HEK293 (cell line): ENCODE measurements at regions not wholly inside any gene's neighbourhood (a gene's known extent, or its start where the extent isn't known, plus 50 kb on each side); places are given as distances from the start of the nearest gene placed in this dataset.

ENCODE experiments used
- CTCF ChIA-PET: fragments of 350-600 bp; formaldehyde crosslinking; extraction: SDS; loops from one replicate; lab custom pipeline; 2021; ENCODE audit warnings: antibody characterized with exemption; lab: Yijun Ruan, JAX
- POLR2A ChIA-PET: fragments of 300-600 bp; formaldehyde crosslinking; extraction: SDS; loops from one replicate; lab custom pipeline; 2020; ENCODE audit warnings: antibody characterized with exemption, inconsistent platforms; lab: Yijun Ruan, JAX
- H3K27ac ChIP-seq: fragments of 200-500 bp; sonication (Bioruptor generic); 2 replicates; pipeline ENCODE4 v1.5.1; 2014; ENCODE audit warnings: low read depth, low read length, control low read depth, inconsistent platforms; ENCODE audit errors: extremely low read depth
- H3K36me3 ChIP-seq, 2 experiments: fragments of 200-500 bp in 1 of 2; sonication (Bioruptor generic) in 1 of 2; 1 replicate in 1 of 2; 2 replicates in 1 of 2; pipeline ENCODE4 v1.5.1; 2014 to 2017; ENCODE audit warnings: inconsistent platforms in 2 of 2, low read length in 2 of 2; ENCODE audit not compliant: control insufficient read depth in 2 of 2, insufficient read depth in 1 of 2
- H3K4me1 ChIP-seq: fragments of 200-500 bp; sonication (Bioruptor generic); 2 replicates; pipeline ENCODE4 v1.5.1; 2014; ENCODE audit warnings: mild to moderate bottlenecking, low read length, inconsistent platforms; ENCODE audit not compliant: control insufficient read depth, insufficient read depth
- H3K4me3 ChIP-seq: 2 replicates; pipeline ENCODE4 v1.5.1; 2011; ENCODE audit warnings: low read depth, mild to moderate bottlenecking, control low read depth, low read length, moderate library complexity
- H3K9me3 ChIP-seq: fragments of 200-500 bp; sonication (Bioruptor generic); 2 replicates; pipeline ENCODE4 v1.5.1; 2014; ENCODE audit warnings: low read depth, low read length, inconsistent platforms; ENCODE audit not compliant: control insufficient read depth, insufficient read depth
- GFI1B ChIP-seq: fragments of 450-650 bp; formaldehyde crosslinking; IDR thresholded peaks from 2 replicates; pipeline ENCODE4 v1.5.1; 2016; ENCODE audit warnings: missing biosample characterization, missing genetic modification characterization
- MEIS1 ChIP-seq: sonication (generic); formaldehyde crosslinking; IDR thresholded peaks from 2 replicates; pipeline ENCODE4 v1.8.1; 2022; ENCODE audit warnings: missing genetic modification reagents, mild to moderate bottlenecking, borderline replicate concordance
- PRDM10 ChIP-seq: fragments of 450-650 bp; formaldehyde crosslinking; IDR thresholded peaks from 2 replicates; pipeline ENCODE4 v1.5.1; 2016; ENCODE audit warnings: missing biosample characterization, missing genetic modification characterization
- REST ChIP-seq: fragments of 450-650 bp; formaldehyde crosslinking; IDR thresholded peaks from 2 replicates; pipeline ENCODE4 v1.5.1; 2016; ENCODE audit warnings: missing biosample characterization, missing genetic modification characterization
- YY1 ChIP-seq: fragments of 450-650 bp; formaldehyde crosslinking; IDR thresholded peaks from 2 replicates; pipeline ENCODE4 v1.5.1; 2018; ENCODE audit warnings: missing biosample characterization, missing genetic modification characterization
- ZBTB1 ChIP-seq: fragments of 450-650 bp; formaldehyde crosslinking; IDR thresholded peaks from 2 replicates; pipeline ENCODE4 v1.5.1; 2016; ENCODE audit warnings: missing biosample characterization, missing genetic modification characterization
- ZBTB11 ChIP-seq: fragments of 450-650 bp; formaldehyde crosslinking; conservative IDR thresholded peaks from 2 replicates; pipeline ENCODE4 v1.5.1; 2016; ENCODE audit warnings: low read depth, missing biosample characterization, missing genetic modification characterization
- ZBTB48 ChIP-seq: fragments of 450-650 bp; formaldehyde crosslinking; IDR thresholded peaks from 2 replicates; pipeline ENCODE4 v1.5.1; 2016; ENCODE audit warnings: missing biosample characterization, missing genetic modification characterization
- ZNF18 ChIP-seq: fragments of 450-650 bp; formaldehyde crosslinking; IDR thresholded peaks from 2 replicates; pipeline ENCODE4 v1.5.1; 2016; ENCODE audit warnings: missing biosample characterization, missing genetic modification characterization
- ZNF223 ChIP-seq: fragments of 450-650 bp; formaldehyde crosslinking; IDR thresholded peaks from 2 replicates; pipeline ENCODE4 v1.5.1; 2016; ENCODE audit warnings: missing biosample characterization, missing genetic modification characterization
- ZNF274 ChIP-seq, 2 experiments: fragments of 200-500 bp in 1 of 2; fragments of 450-650 bp in 1 of 2; sonication (Bioruptor generic) in 1 of 2; formaldehyde crosslinking in 1 of 2; IDR thresholded peaks; 2 replicates each; pipeline versions ENCODE4 v1.5.1 to v1.6.1; 2014 to 2016; ENCODE audit warnings: borderline replicate concordance in 1 of 2, inconsistent platforms in 1 of 2, low read length in 1 of 2, missing biosample characterization in 1 of 2, missing genetic modification characterization in 1 of 2
- ZNF311 ChIP-seq: fragments of 450-650 bp; formaldehyde crosslinking; IDR thresholded peaks from 2 replicates; pipeline ENCODE4 v1.5.1; 2017; ENCODE audit warnings: missing biosample characterization, missing genetic modification characterization, borderline replicate concordance
- ZNF391 ChIP-seq: fragments of 450-650 bp; formaldehyde crosslinking; IDR thresholded peaks from 2 replicates; pipeline ENCODE4 v1.5.1; 2016; ENCODE audit warnings: low read depth, missing biosample characterization, missing genetic modification characterization, borderline replicate concordance
- ZNF449 ChIP-seq: fragments of 450-650 bp; formaldehyde crosslinking; IDR thresholded peaks from 2 replicates; pipeline ENCODE4 v1.5.1; 2017; ENCODE audit warnings: missing biosample characterization, mild to moderate bottlenecking, missing genetic modification characterization, moderate library complexity
- ZNF48 ChIP-seq: fragments of 450-650 bp; formaldehyde crosslinking; IDR thresholded peaks from 2 replicates; pipeline ENCODE4 v1.5.1; 2016; ENCODE audit warnings: missing biosample characterization, missing genetic modification characterization
- ZNF521 ChIP-seq: fragments of 450-650 bp; formaldehyde crosslinking; IDR thresholded peaks from 2 replicates; pipeline ENCODE4 v1.5.1; 2017; ENCODE audit warnings: missing biosample characterization, mild to moderate bottlenecking, missing genetic modification characterization
- ZNF555 ChIP-seq: fragments of 450-650 bp; formaldehyde crosslinking; conservative IDR thresholded peaks from 2 replicates; pipeline ENCODE4 v1.5.1; 2017; ENCODE audit warnings: missing biosample characterization, mild to moderate bottlenecking, missing genetic modification characterization, inconsistent platforms
- ZNF560 ChIP-seq: fragments of 450-650 bp; formaldehyde crosslinking; IDR thresholded peaks from 2 replicates; pipeline ENCODE4 v1.5.1; 2017; ENCODE audit warnings: missing biosample characterization, missing genetic modification characterization, borderline replicate concordance
- ZNF585B ChIP-seq: fragments of 450-650 bp; formaldehyde crosslinking; IDR thresholded peaks from 2 replicates; pipeline ENCODE4 v1.5.1; 2016; ENCODE audit warnings: missing biosample characterization, missing genetic modification characterization
- ZNF610 ChIP-seq: fragments of 450-650 bp; formaldehyde crosslinking; IDR thresholded peaks from 2 replicates; pipeline ENCODE4 v1.5.1; 2016; ENCODE audit warnings: missing biosample characterization, missing genetic modification characterization, borderline replicate concordance
- ZNF670 ChIP-seq: fragments of 450-650 bp; formaldehyde crosslinking; IDR thresholded peaks from 2 replicates; pipeline ENCODE4 v1.5.1; 2016; ENCODE audit warnings: missing biosample characterization, missing genetic modification characterization, low read depth
- ZNF785 ChIP-seq: fragments of 450-650 bp; formaldehyde crosslinking; IDR thresholded peaks from 2 replicates; pipeline ENCODE4 v1.5.1; 2016; ENCODE audit warnings: missing biosample characterization, missing genetic modification characterization

- Histone ChIP-seq H3K4me3 (no peak overlapping the region), H3K4me1 (no peaks in the 10 kb centered on the region), H3K36me3 (no peaks in the 10 kb centered on the region), H3K27ac (no peak overlapping the region), H3K9me3 (no peaks in the 10 kb centered on the region)
- TF ChIP-seq ZBTB11 (tag by site-specific recombination) (no peak), ZBTB1 (tag by site-specific recombination) (no peak), ZNF560 (tag by site-specific recombination) (no peak), ZNF555 (tag by site-specific recombination) (no peak), ZNF521 (no peak), ZBTB48 (tag by site-specific recombination) (no peak), ZNF391 (no peak), ZNF785 (tag by site-specific recombination) (no peak), ZNF449 (tag by site-specific recombination) (no peak), ZNF18 (no peak), GFI1B (tag by site-specific recombination) (no peak), ZNF585B (tag by site-specific recombination) (no peak), ZNF670 (no peak), YY1 (tag by site-specific recombination) (no peak), PRDM10 (tag by site-specific recombination) (no peak), ZNF223 (tag by site-specific recombination) (no peak)
- POLR2A ChIA-PET = no interaction called here
- CTCF ChIA-PET = interaction anchor here (1.0 kb wide), 1 partner anchor 245 kb away, joined by 3 read pairs; no protein-coding TSS in a partner anchor
Measured at GRCh38 chr13:61709258-61709657, 293.6 kb upstream of the PCDH20 start.

GRCh38 chr13:61706899-61707298 lies 291.2 kb upstream of the PCDH20 start:
- no peak overlapping the region for H3K4me3 ChIP-seq
- H3K4me1 ChIP-seq = no peaks in the 10 kb centered on the region
- H3K27ac ChIP-seq = no peak overlapping the region
- ChIA-PET POLR2A (interaction anchor here (0.6 kb wide), 1 partner anchor 88 kb away, joined by 3 read pairs; no protein-coding TSS in a partner anchor), CTCF (interaction anchor here (0.6 kb wide), 2 partner anchors 15 to 149 kb away, joined by 3 read pairs; no protein-coding TSS in a partner anchor)
- no peaks in the 10 kb centered on the region for H3K9me3 ChIP-seq
- no peaks in the 10 kb centered on the region for H3K36me3 ChIP-seq
- no peak for TF ChIP-seq ZNF48 (tag by site-specific recombination)
- no peak for TF ChIP-seq MEIS1
- no peak for TF ChIP-seq ZNF610 (tag by site-specific recombination)
- no peak for TF ChIP-seq ZNF311 (tag by site-specific recombination)
- TF ChIP-seq ZNF274 (IDR thresholded peaks at IDR 0.05; ENCODE audit: low read length) = no peak
- no peak for TF ChIP-seq ZNF274 (tag by site-specific recombination; IDR thresholded peaks at IDR 0.05; ENCODE audit: borderline replicate concordance)
- no peak for TF ChIP-seq REST
